ENCODE measurements at regions not wholly inside any gene's neighbourhood (a gene's known extent, or its start where the extent isn't known, plus 50 kb on each side); places are given as distances from the start of the nearest gene placed in this dataset.
A peak's percentile ranks its signal among the peaks of the same experiment; 100 is the strongest.

GRCh38 chr2:117737846-117738245 lies 76.6 kb upstream of the DDX18 start:
- no peak for DNase-seq

DNA sequence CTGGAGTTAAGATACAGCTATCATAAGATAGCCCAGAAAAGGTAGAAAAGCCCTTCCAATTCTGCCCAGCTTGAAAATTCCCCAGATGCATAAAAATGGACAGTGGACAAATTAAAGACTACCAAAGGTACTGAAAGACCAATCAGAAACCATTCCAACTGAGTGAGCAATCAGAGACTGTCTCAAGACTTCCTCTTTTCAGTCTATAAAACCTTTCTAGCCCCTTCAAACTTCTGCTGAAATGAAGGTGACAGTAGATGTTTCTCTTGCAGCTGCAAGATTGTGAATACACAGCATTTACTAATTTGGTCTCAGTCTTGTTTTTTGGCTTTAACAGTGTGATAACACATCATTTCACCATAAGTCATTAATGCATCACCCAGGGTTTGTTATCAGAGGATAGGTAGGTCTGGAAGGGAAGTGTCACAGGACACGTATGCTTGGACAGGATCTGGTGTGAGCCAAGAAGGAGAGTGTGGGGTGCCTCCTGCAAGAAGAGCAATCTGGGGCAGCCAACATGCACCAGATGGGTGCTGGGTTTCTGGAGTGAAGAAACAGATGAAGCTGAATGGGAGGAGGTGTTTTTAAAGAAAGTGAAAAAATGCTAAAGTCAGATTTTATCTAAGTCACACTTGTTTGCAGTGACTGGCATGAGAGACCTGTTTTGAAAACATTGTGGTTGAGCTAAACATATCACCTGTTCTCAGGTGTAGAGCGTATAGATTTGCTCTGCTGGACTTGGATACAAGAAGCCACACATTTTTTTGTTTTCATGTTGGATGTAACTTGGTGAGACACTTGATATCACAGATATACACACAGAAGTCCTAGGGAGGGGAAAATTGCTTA lies 75.3 kb upstream of the DDX18 start:
- DNase-seq = peak; percentile 23

GRCh38 chr2:117745537-117745936 lies 69.0 kb upstream of the DDX18 start:
- DNase-seq = no peak

- no peak for DNase-seq
Measured at GRCh38 chr2:117755768-117756167, 58.7 kb upstream of the DDX18 start.

- no peak for DNase-seq
Measured at GRCh38 chr2:117760916-117761315, 53.6 kb upstream of the DDX18 start.

DNA sequence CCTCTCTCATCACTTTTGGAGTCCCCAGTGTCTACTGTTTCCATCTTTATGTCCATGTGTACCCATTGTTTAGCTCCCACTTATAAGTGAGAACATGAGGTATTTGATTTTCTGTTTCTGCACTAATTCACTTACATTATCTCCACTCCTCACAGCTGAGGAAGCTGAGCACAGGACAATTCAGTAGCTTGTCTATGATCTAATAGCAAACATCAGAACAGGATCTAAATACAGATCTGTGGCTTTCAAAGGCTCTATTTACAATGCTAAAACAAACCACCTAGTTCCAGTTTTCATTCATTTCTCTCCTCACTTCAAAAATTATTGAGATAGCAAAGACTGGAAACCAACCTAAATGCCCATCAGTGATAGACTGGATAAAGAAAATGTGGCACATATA lies 52.0 kb upstream of the DDX18 start:
- no peak for DNase-seq

- DNase-seq = no peak
Measured at GRCh38 chr2:117763804-117764203, 50.7 kb upstream of the DDX18 start.

Measured in RPMI8226 (cell line).